HG03025 (cell line): ENCODE measurements at regions not wholly inside any gene's neighbourhood (a gene's known extent, or its start where the extent isn't known, plus 50 kb on each side); places are given as distances from the start of the nearest gene placed in this dataset.

Experiments used
- ATAC-seq: cut with Tn5 transposase; IDR thresholded peaks from one replicate; pipeline ENCODE4 v1.9.1; 2021; ENCODE audit warnings: mild to moderate bottlenecking, moderate library complexity; ENCODE audit not compliant: unreplicated experiment, low FRiP score

DNA sequence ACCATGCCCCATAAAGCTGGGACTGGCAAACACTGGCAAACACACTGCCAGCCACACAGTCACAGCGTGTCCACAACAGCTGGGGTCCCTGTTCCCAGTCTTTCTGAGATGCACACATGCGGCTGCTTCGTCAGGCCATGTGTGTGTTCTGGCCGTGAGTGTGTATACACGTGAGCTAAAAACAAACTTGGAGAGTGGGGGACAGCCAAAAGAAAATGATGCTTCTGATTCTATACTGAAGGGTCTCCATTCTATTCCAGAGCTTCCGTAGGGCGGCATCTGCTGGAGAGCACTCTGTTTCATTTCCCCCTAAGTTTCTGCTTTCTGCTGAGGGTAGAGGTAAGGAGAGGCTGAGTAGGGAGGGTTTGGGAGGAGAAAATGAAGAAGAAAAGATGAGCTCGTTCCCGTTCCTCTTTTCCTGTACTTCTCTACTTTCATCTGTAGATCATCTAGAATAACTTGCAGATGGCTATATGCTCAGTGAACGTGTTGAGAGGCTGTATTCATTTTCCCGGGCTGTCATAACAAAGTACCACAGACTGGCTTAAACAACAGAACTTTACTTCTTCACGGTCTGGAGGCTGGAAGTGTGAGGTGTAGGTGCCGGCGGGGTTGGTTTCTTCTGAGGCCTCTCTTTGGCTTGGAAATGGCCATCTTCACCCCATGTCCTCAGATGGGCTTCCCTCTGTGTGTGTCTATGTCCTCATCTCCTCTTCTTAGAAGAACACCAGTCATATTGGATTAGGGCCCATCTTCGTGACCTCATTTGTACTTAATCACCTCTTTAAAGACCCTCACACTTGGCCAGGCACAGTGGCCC is 151.6 kb downstream of the TOMM20 start:
- no peak for ATAC-seq

DNA sequence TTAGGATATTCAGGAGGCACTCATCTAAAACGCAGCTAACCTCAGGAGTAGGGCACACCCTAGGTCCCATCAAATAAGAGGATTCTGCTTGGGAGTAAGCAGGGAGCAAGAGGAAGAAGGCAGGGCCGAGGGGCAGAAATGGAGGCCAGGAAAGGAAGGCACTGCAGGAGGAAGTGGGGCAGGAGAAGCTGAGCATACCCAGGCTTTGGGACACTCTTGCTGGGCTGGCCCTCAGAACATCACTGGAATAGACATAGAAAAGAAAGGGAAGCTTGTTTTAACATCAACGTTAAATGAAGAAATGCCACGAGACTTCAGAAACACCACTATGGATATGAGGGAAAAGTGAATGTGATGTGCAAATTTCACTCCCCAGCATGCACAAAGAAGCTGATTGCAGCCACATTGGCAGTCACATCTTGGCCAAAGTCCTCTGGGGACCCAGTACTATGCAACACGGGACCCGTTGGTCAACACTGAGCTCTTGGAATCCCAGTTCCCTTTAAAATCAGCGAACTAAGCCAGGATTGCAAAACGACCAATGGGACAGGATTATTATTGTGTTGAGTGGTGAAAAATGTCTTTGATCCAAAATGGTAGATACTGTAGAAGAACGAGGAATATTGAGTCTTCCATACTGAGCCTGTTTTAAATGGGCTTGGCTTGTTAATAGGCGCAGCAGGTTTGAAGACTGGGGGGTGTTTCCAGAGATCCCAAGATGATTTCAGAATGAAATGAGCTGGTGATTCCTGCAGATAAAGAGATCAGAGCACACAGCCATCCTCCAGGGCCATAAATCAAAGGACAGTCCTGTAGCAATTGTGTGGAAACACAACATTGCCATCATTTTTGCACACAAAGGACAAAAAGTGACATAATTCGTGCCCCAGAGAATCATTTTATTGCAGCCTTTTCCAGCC is 152.4 kb downstream of the TOMM20 start:
- ATAC-seq, result no peak

DNA sequence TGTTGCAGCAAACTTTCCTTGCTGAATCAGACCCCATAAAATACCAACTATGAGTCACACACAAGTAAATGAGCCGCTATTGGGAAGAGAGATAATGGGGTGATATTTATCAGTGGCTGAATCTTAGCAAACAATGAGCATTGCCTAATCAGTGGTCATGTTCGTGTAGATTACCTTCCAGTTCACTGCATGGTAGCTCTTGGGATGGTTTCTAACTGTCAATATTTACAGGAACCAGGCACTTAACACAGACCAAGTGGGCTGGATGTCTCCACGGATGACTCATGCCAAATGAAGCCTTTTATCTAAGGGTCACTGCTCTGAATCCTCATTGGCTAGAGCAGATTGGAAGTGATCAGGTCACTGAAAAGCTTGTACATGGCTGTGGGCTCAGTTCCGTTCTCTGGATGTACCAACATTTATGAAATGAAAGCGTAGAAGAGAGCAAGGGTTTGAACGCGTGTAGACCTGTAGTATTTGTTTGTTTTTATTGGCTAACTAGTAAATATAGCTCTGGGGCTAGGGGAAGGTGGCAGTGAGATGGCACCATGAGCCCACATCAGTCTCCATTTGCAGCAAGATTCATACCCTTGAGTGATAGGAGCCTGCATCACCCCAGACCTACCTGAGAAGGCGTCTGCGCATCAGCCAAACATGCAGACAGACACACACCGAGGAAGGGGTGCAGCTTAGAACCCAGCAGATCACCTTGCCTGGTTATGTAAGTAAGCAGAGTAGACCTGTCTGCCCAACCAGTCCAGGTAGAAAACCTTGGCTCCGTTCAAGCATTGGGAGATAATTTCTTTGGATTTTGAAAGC is 153.3 kb downstream of the TOMM20 start:
- no peak for ATAC-seq

DNA sequence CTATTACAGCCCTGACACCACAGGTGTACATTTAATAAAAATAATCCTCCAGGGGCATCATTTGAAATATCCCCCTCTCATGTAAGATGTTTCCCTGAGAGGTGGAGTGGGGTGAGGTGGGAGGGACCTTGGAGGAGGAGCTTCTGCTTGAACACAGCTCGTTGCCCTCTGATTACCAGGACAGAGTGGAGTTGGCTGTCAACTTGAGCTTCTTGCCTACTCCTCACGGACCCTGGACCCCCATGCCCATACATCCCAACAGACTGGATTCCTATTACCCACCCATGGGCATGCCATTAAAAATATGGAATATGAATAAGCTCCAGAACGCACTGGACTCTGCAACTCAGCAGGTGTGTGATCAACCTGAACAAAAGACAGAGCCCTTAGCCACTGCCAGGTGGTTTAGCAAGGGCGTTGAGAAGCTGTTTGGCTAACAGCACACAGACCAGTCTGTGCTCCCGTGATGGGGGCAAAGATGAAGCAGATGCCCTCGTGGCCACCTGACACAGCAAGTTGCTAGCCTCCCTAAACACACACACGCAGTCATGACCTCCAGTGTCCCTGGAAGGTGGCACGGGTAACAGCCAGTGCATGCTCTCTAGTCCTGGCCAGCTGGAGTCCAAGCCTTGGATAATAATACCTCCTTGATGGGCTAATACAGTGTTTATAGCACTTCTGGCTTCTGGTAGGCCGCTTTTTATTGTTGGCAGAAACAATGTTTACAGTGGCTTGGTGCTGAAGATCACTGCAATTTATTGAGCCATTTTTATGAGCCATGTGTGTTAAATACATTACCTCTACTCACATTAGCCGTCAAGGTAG is 155.0 kb downstream of the TOMM20 start:
- ATAC-seq, result no peak

DNA sequence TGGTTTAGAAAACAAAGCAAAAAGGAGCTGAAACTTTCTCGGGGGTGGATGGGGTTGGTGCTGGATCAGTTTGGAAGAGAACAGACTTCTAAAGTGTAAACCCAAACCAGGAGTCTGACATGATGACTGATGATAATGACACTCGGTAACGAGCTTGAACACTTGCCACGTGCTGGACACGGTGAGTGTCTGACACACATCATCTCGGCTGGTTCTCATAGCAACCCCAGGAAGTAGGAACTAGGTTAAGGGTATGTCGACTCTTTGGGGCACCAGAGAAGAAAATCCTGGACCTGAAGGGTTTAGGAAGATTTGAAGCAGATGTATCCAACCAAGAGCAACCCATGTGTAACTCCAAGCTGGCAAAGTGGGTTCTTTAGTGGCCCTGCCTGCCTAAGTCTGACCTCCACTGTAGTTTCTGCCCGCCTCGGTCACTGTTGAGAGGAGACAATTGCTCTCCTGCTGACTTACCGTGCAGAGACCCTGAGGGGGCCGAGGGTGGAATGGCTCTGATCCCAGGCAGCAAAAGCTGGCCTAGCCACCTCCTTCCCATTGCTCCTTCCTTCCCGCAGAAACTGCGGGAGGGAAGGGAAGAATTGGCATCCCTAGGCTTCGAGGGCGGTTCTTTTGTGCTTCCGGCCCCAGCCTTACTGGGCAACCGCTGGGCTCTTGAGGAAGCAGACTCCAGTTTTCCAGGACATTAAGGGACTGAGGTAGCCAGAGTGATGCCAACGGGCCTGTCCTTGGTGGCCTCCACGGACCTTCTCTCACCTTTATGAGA is 156.0 kb downstream of the TOMM20 start:
- no peak for ATAC-seq

DNA sequence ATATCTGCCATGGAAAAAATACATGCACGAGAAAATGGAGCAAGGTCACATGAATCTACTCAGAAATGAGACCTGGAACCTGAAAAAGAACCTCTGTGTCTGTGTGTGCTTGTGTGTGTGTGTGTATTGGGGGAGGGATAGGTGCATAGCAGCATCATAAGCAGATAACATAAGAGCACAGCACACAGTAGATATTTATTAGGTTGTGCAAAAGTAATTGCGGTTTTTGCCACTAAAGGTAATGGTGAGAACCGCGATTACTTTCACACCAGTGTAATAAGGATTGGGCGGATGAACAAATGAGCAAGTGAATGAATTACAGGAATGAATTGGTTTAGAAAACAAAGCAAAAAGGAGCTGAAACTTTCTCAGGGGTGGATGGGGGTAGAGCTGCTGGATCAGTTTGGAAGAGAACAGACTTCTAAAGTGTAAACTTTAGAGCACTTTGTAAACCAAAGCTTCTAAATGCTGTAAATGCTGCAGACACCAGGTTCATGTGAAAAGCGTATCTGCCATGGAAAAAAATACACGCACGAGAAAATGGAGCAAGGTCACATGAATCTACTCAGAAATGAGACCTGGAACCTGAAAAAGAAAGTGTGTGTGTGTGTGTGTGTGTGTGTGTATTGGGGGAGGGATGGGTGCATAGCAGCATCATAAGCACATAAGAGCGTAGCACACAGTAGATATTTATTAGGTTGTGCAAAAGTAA is 156.9 kb downstream of the TOMM20 start:
- no peak for ATAC-seq

DNA sequence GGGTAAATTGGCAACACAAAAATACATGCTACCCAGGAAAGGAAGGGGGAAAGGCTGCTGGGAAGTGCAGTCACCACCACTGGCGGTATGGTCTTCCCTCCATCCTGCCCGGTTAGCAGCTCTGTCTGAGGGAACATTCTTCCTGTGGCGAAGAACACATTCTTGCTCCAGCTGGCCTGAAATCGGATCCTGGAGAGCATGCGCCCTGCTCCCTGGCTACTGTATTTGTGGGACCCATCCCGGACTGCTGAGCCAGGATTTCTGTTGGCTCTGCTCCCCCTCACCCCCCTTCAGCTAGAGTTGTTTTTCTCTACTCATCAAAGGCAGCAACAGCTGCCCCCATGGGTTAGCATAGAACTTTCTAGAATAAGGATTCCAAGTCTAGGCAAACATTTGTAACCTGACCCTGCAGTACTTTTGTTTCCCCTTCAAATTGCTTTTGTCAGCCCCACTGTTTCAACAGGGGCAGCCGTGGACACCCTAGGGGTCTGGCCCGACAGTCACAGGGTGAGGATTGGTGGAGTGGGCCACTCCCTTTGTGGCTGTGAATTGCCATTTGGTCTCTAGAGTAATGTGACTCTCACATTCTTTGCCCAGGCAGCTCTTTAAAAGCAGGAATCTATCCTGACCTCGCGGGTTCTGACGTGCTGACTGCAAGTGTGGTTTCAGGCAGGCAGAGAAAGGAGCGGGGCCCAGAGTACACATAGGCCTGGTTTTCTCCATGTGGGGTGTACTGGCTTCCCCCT is 157.7 kb downstream of the TOMM20 start:
- ATAC-seq, result no peak

DNA sequence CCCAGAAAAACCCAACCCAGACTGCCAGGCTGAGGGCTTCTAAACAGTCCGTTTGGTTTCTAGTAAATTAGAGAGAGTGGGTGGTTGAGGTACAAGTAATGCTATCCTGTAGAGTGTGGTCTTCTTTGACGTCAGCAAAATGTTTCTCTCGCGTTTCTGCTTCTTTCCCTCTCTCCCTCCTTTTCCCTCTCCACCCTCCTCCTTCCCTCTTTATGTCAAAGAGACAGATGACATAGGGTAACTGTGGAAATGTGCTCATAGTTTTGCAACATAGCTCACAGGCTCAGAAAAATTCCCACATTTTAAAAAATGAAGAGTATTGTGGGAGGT is 158.3 kb downstream of the TOMM20 start:
- no peak for ATAC-seq

DNA sequence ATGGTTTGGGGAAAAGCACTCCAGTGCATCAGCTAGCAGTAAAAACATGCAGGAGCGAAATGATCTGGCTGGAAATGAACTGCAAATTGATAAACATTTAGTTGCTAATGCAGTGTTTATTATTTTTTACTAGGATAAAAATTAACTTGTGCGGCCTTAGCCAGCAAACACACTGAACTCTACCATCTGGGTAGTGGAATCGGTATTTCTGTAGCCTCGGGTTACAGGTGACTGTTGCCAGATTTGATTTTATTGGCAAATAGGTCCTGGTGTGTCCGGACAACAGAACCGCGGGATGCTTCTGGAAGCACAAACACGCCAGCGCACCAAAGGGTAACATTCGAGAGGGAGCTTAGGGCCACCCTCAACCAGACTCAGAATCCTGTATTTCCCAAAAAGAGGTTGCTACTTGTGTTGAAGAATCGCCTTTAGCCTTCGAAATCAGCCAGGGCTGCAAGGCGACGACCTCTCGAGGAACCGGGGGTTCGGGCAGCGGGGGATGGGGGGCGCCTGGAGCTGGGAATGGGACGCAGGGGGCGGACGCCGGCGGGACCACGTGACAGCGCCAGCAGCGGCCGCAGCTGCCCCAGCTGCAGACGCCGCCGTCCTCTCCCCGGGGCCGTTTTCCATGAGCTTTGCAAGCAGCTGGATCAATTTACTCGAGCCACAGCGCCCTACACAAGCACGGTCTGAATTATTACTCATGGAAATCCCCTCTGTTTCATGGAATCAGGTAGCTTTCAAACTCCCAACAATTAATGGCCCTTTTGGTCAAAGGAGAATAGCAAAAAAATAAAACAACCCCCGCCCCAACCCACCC is 158.8 kb downstream of the TOMM20 start:
- no peak for ATAC-seq

DNA sequence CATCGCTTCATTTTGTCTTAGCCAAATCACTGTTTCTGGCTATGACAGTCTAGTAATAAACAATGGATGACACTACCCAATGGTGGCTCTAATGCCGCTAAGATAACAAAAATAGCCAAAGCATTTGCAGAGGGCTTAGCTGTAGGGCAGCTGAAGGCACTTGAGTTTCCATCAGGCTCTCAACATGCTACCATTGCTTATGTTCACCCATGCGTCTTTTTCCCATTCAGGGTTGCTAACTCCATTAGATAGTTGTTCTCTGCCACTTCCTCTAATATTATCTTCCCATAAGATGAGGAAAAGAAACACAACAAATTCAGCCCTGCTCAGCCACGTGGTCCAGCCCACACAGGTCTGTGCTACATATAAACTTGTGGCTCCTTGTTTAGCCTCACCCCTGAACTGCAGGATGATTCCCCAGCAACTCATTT is 159.6 kb downstream of the TOMM20 start:
- no peak for ATAC-seq

DNA sequence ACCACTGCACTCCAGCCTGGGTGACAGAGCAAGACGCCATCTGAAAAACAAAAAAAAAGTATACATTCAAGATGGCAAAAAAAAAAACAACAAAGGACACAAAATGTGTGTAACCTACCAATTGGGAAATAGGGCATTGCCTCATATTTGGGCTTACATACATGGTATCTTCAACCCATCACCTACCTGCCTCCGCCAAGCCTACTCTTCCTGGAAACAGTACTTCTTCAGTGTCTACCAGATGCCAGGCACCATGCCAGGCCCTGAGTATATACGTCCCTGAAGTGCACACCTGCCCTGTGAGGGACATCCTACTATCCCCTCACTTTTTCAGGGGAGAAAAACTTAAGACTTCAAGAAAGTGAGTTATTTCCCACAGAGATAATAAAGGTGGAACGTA is 160.2 kb downstream of the TOMM20 start:
- ATAC-seq, result no peak

DNA sequence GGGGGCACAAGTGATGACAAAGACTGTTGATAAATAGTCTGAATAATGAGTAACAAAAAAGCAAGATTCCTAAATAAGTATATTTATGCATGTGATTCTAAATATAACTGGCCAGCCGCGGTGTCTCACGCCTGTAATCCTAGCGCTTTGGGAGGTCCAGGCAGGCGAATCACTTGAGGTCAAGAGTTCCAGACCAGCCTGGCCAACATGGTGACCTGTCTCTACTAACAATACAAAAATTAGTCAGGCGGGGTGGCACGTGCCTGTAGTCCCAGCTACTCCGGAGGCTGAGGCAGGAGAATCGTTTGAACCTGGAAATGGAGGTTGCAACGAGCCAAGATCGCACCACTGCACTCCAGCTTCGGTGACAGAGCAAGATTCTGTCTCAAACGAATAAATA is 161.5 kb downstream of the TOMM20 start:
- ATAC-seq, result no peak

DNA sequence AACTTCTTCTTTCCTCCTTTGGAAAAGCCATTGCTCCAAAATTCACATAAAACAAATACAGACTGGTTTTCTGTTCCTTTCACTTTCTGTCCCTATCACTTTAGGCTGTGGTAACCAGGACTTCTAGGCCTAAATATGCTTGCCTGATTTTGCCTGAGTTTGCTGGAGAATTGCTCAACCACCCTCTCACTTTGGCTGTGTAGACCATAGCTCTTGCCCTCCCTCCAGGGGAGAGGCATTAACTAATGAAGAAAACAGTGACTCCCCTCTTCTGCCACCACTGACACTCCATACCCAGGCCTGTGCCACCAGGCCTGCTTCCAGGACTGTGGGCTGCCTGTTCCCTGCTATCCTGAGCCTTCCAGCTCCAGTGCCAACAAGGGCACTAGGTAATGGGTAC is 163.5 kb downstream of the TOMM20 start:
- ATAC-seq, result no peak

DNA sequence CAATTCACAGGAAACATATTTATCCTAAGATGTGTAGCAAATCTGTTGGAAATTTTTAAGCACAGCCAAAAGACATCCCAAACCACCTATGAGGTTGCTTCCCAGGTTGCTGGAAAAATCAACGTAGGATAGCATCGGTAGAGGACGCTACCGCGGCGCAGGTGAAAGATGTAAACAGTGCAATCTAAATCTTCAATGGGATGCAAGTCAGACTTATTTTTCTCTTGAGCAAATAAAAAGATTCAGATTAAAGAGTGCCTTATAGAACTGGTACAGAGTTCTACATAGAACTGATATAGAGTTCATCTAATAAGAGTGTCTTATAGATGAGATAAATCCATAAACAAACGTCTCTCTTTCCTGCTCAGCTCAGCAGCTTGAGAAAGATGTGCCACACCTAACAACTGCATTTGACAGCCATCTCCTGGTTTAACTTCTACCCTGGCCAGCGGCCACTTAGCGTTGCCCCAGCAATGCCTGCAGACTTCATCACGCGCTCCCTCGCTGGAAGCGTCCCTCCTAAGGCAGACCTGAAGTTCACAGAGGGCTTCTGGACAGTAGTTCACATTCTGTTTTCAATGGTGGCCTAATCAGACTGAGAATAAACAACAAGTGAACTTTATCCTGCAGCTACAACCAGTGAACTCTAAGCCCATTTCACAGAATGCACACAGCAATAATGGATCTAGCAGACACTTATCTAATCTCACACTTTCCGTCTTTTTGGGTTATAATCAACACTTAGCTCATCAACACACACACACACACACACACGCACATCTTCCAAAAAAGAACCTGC is 164.5 kb downstream of the TOMM20 start:
- ATAC-seq, result no peak

DNA sequence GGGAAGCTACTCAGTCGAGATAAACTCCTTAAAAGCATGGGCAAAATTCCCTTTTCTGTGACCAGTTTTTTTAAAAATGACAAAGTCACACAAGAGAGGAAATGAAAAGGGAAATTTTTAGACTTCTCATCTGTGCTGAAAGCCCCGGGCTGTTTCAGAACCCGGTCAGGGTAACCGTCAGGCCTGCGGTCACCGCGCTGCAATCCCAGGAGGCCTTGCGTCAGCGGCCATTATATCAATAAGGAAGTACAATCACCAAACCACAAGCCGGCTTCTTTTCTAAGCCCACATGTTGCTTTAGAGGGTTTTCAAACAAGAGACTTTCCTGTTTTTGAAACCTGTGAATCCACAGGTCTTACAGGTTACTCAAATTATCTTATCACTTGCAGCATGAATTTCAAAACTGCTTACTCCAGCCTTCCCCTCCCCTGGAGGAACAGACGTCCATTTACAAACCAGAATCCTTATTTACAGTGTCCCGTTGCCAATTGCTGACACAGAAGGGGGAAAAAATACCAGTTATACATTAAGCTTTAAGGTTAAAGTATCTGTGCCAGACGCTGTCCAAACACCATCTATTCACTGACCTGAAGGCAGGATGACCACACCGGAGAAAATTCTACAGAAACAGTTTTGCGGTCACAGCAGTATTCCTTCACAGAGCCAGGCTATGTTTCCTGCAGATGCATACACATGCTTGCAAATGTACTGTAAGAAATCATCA is 165.3 kb downstream of the TOMM20 start:
- peak; percentile 77 for ATAC-seq
